ENCODE measurements at regions not wholly inside any gene's neighbourhood (a gene's known extent, or its start where the extent isn't known, plus 50 kb on each side); places are given as distances from the start of the nearest gene placed in this dataset.
"Not testable (repeated sequence)": the region's sequence is repeated elsewhere in the genome, so short reads cannot be mapped to it uniquely, and the experiment has no call there.

- DNase-seq: no peak
These were observed 612.5 kb downstream of the KIF4B start for GRCh38 chr5:155625897-155626543.

- no peak for DNase-seq
These were observed 613.0 kb downstream of the KIF4B start for GRCh38 chr5:155626592-155626991.

- DNase-seq: no peak
These were observed 614.8 kb downstream of the KIF4B start for GRCh38 chr5:155628346-155628745.

- no peak for DNase-seq
These were observed 616.0 kb downstream of the KIF4B start for GRCh38 chr5:155629597-155629996.

- no peak for DNase-seq
These were observed 617.6 kb downstream of the KIF4B start for GRCh38 chr5:155631116-155631515.

DNA sequence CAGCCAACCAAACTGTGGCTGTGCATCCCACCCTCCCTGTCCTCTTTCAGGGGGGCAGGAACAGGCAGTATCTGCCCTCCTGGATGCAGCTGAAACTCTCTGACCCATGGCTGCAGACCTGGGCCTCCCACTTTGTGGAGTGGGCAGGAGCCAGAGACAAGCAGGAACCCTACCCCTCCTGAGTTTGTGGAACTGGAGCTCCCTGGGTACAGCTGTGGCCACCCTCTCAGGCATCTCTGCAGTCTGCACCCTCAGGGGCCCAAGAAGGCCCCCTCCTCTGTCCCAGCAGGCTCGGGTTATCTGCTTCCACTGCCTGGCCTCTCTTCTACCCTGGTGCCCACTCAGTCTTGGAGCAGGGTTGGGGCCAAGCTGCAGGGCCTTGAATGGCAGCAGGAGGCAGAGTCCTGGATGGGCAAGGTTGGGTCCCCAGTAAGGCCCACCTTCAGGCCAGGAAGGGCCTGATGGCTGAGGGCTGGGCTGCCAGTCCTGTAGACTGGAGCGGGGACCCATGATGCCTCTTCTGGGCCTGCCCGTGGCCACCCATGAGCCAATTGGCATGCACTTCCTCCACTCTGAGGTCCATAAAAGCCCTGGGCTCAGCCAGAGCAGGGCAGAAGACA lies 619.9 kb downstream of the KIF4B start:
- no peak for DNase-seq

DNA sequence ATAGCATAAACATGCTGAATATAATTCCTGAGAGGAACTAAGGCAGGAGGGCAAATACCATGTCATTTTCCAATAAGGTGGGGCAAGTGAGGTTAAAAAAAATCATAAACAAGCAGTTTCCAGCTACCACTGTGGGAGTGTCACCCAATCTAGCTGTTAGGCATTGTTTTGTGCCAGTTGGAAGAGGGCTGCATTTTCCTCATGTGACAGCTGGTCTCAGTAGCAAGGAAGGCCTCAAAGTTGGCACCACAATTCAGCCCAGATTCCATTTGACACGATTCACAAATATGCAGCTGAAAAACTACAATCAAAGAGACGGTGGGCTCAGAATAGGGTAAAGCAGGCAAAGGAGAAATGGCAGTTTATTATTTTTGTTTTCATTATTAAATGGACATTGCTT lies 636.1 kb downstream of the KIF4B start:
- DNase-seq: no peak

- no peak for DNase-seq
These were observed 642.0 kb downstream of the KIF4B start for GRCh38 chr5:155655569-155655968.

GRCh38 chr5:155661859-155662258 lies 648.3 kb downstream of the KIF4B start:
- DNase-seq: no peak

DNA sequence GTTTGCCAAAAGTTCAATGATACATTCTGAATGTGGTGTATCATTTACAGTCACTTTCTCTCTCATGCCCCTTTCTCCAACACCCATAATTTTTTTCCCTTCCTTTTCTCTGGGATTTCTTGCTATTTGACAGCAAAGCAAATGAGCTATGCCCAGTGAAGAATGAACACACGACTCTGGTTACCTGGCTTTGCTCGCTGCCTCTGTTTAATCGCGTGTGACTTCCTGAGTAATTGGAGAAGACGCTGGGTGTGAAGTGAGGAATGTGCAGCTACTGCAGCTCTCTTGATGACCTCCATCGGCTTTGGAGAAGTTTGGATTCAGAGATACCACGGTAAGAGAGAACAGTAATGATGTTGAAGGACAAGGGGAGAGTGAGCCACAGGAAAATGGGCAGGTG lies 651.8 kb downstream of the KIF4B start:
- no peak for DNase-seq

DNA sequence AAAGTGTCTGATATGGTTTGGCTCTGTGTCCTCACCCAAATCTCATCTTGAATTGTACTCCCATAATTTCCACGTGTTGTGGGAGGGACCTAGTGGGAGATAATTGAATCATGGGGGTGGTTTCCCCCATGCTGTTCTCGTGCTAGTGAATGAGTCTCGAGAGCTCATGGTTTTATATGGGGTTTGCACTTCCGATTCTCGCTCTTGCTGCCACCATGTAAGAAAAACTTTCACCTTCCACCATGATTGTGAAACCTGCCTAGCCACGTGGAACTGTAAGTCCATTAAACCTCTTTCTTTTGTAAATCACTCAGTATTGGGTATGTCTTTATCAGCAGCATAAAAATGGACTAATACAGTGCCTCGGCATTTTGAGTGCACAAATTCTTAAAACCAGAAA lies 655.0 kb upstream of the SGCD start:
- not testable (repeated sequence) for DNase-seq

DNA sequence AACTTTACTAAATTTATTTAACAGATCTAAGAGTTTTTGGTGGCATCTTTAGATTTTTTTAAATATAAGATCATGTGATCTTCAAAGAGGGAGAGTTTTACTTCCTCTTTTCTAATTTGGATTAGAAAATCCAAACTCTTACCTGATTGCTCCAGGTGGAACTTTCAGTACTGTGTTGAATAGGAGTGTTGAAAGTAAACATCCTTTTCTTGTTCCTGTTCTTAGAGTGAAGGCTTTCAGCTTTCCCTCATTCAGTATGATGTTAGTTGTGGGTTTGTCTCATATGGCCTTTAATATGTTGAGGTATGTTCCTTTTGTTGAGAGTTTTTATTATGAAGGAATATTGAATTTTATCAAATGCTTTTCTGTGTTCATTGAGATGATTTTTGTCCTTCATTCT lies 650.0 kb upstream of the SGCD start:
- DNase-seq: no peak

DNA sequence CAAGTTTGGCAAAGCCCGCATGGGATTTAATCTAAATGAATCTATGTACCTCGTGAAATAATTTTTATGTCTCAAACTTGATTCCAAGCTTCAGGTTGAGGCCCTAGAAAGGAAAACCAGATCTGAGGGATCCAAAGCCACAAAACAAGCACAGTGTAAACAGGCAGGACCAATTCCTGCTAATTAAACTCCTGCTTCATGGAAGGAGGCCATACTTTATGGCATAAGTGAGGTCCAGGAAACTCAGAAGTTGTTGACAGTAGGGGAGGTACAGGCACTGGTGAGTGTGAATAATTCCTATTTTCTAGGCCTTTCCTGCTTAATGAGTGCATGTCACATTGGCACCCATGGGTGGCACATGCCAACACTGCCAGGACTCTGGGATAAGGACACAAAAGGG lies 648.6 kb upstream of the SGCD start:
- no peak for DNase-seq

GRCh38 chr5:155679530-155679929 lies 647.4 kb upstream of the SGCD start:
- DNase-seq: no peak

- no peak for DNase-seq
These were observed 642.5 kb upstream of the SGCD start for GRCh38 chr5:155684417-155684816.

DNA sequence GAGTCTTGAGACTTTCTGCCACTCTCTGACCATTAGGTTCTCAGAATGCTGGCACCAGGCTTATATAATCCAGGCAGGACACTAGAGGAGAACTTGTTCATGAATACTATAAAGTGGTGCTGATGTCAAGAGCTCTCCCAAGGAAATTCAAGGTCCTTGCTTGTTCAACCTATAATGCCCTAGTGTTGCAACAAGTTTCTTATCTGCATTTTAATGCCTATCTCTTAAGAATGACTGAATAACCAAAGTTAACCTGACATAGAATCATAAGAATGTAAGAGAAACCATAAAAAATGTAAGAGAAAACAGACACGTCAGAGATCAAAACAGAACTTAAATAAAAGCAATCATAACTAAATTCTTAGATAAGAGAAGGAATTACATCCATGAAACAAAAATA lies 640.8 kb upstream of the SGCD start:
- DNase-seq: no peak

- DNase-seq: peak; percentile 81
These were observed 637.6 kb upstream of the SGCD start for GRCh38 chr5:155689406-155689805.

DNA sequence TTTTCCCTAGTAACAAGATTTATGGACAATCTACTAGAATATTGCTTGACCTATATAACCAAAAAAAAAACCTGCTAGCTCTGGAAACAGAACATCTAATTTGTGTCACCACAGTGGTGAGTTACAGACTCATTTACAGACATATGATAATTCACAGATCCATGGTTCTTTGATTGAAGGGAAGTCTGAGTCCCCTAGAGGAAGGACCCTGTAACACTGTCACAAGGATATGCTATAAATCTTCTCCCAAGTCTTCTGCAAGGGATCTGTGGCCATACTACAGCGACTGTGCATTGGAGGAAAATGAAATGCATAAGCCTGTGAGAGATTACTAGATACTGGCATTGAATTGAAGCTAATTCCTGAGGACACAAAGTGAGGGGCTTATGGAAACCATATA lies 630.6 kb upstream of the SGCD start:
- no peak for DNase-seq

DNA sequence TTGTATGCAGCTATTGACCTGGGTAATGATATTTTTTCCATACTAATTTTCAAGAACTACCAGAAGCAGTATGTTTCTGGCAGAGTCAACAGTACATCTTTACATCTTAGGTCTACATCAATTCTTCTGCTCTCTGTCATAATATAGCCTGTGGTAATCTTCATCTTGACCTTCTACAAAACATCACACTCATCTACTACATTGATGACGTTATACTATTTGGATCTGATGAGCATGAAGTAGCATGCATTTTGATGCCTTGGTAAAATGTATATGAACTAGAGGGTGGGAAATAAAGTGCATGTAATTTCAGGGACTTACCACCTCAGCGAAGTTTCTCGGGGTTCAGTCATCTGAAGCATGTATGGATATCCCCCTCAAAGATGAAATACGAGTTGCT lies 629.7 kb upstream of the SGCD start:
- no peak for DNase-seq

- DNase-seq: no peak
These were observed 627.6 kb upstream of the SGCD start for GRCh38 chr5:155699385-155699784.

DNA sequence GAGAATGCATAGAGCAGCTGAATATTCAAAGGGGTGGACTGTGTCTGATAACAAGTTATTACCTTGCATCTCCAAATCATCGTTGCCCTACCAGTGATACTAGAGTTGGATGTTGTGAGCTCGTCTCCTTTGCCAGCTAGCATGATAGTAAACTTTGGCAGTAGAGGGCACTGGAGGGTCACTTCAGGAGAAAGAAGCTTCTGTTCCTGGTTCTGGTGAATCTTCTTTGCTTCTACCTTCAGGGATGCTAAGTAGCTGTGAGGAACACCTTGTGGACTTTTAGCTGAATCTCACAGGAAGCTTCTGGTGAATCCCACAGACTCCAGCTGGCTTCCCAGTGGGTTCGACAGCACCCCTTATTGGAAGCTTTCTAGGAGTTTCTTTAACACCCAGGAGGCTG lies 626.6 kb upstream of the SGCD start:
- no peak for DNase-seq

DNA sequence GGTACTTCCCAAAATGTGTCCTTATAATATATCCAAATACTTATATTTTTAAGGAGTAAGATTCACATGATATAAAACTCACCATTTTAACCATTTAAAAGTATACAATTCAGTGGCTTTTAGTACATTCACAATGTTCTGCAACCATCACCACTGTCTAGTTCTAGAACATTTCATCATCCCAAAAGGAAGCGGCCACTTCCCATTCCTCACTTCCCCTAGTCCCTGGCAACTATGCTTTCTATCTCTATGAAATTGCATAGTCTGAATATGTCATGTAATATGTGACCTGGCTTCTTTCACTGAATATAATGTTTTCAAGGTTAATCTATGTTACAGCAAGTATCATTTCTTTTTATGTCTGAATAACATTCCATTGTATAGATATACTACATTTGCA lies 615.1 kb upstream of the SGCD start:
- DNase-seq: no peak

GRCh38 chr5:155714435-155714834 lies 612.5 kb upstream of the SGCD start:
- DNase-seq: not testable (repeated sequence)

DNA sequence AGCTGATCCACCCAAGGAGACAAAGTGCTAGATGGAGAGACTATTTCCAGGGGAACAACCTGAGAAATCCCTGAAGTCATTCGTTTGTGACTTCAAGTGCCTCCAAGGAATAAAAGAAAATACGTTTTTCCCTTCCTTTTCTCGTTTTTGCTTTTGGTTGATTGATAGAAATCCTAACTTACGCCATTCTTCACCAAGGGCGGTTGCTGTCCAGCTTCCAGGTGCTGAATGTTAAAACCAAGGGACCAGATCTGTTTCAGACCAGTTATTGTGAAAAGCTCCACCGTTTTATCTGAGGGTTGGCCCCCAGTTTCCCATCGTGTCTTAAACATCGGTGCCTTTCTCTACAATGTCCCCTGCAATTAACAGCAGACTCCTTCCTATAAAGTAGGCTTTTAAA lies 600.7 kb upstream of the SGCD start:
- DNase-seq: no peak

DNA sequence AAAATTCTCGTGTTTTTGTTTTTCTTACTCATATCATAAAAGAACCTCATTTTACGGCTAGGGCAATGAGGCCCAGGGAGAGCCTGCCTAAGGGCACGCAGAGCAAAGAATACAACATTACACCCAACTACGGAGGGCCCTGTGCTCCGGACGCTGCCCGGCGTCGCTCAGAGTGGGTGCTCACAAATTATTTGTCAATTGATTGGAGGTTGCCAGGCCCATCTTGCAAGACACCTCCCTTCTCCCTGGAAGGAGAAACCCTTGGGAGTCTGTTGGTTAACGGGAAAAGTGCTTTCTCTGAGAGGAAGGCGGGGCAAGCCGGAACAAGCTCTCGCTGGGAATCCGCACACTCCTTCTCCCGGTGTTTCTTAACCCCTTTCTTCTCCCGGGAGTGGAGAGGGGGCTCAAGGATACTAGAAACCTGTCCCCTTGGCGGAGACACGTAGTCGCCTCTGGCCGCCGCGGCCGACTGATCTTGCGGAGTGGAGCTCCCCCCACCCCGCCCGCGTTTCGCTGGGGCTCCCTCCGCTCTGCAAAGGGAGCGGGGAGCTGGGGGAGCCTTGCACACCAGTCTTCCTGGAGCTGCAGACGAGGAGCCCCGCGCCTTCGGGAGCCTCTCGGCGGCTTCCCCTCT lies 599.3 kb upstream of the SGCD start:
- DNase-seq: peak; percentile 7

All from NCI-H1105 treated with DMSO at 0.1 percent for 48 hours (cell line).